ENCODE measurements at regions not wholly inside any gene's neighbourhood (a gene's known extent, or its start where the extent isn't known, plus 50 kb on each side); places are given as distances from the start of the nearest gene placed in this dataset.

DNA sequence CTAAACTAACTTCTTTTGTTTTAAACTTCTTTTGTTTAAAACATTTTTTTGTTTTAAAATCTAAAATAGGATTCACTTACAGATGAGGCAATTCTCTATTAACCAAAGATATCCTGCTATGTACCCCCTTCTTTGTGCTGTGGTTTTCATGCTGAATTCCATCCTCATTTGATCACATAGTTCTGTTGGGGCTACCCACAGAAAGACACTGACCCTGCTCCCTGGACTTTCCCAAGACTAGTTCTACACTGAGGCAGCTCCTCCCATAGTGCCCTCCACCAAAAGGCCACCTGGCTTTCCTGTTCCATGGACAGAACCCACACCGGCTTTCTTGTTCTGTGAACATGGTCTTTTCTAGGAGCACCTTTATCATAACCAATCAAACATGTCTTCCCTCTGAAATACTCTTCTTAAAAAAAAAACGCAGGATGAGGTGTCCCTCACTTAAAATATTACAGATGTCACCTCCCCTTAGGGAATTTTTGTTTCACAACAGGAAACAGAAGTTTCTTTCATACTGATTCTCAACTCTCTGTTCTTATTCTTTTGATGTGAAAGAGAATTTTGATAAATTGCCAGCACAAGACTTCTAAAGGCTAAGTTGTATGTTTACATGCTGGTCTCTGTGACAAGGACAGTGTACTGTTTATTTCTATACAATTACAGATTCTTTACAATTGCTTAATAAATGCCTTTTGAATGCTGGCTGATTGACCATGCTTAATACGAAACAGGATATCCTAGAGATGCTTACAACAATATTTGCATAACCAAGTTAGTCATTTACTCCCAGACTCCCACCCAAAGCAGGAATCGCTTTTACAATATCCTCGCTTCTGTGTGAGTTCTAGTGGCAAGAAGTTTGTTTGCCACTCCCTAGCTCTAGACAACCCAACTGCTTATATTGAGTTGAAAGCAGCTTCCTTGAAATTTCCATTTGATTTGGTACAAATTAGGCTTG is 300.4 kb downstream of the DTWD2 start:
- Histone ChIP-seq H2AFZ (no peak overlapping the region), H3K4me2 (no peak overlapping the region), H3K4me3 (no peak overlapping the region), H3K36me3 (ENCODE audit: low read depth) (no peaks in the 10 kb centered on the region), H3K27me3 (ENCODE audit: insufficient read depth, low read depth) (no peaks in the 10 kb centered on the region; the same call in 1 of the 2 replicates), H3K27ac (no peak overlapping the region), H3F3A (ENCODE audit: insufficient read depth, low read depth) (no peaks in the 10 kb centered on the region), H4K20me1 (ENCODE audit: insufficient read depth) (no peaks in the 10 kb centered on the region), H3K4me1 (replicated peaks; ENCODE audit: insufficient read depth) (no peaks in the 10 kb centered on the region), H3K79me2 (ENCODE audit: low read depth) (no peaks in the 10 kb centered on the region), H3K9me2 (ENCODE audit: insufficient read depth) (no peaks in the 10 kb centered on the region), H3K9me3 (ENCODE audit: insufficient read depth, low read depth) (no peaks in the 10 kb centered on the region)
- intact Hi-C loops (cut with micrococcal nuclease; ENCODE audit: unreplicated experiment): no loop called here
- CTCF ChIA-PET: no interaction called here
- DNase-seq: no peak
- POLR2A ChIA-PET (ENCODE audit: unreplicated experiment): no interaction called here
- BruUV-seq (replicated peaks): no TSS peak
- TF ChIP-seq, protein P1, sequence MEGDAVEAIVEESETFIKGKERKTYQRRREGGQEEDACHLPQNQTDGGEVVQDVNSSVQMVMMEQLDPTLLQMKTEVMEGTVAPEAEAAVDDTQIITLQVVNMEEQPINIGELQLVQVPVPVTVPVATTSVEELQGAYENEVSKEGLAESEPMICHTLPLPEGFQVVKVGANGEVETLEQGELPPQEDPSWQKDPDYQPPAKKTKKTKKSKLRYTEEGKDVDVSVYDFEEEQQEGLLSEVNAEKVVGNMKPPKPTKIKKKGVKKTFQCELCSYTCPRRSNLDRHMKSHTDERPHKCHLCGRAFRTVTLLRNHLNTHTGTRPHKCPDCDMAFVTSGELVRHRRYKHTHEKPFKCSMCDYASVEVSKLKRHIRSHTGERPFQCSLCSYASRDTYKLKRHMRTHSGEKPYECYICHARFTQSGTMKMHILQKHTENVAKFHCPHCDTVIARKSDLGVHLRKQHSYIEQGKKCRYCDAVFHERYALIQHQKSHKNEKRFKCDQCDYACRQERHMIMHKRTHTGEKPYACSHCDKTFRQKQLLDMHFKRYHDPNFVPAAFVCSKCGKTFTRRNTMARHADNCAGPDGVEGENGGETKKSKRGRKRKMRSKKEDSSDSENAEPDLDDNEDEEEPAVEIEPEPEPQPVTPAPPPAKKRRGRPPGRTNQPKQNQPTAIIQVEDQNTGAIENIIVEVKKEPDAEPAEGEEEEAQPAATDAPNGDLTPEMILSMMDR (conservative IDR thresholded peaks at IDR 0.05): no peak
- TF ChIP-seq EZH2 (IDR thresholded peaks at IDR 0.05; ENCODE audit: low read depth): no peak

DNA sequence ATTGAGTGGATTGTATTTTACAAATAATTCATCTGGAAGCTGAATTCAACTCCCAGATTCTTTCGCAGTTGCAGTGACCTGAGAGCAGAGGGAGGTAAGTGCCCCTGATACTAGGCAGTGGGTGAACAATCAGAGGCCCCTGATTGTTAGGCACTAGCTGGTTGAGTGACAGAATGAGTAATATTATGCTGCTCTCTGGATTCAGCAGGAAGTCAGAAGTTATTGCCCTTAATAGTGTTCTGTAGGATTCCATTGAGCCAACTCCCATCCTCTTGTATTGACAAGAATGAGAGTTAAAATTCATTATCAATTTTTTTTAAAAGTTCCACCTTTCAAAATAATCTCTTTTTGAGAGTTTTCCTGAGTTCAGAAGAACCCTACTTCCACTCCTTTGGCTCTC is 301.2 kb downstream of the DTWD2 start:
- no peaks in the 10 kb centered on the region for H4K20me1 ChIP-seq (ENCODE audit: insufficient read depth)
- H3K4me3 ChIP-seq: no peak overlapping the region
- TF ChIP-seq, protein P1 (conservative IDR thresholded peaks at IDR 0.05): no peak
- no peak for TF ChIP-seq EZH2 (IDR thresholded peaks at IDR 0.05; ENCODE audit: low read depth)
- H3K27me3 ChIP-seq (ENCODE audit: insufficient read depth, low read depth): no peaks in the 10 kb centered on the region; the same call in 1 of the 2 replicates
- BruUV-seq (replicated peaks): no TSS peak
- H3K27ac ChIP-seq: no peak overlapping the region
- H3K9me3 ChIP-seq (ENCODE audit: insufficient read depth, low read depth): no peaks in the 10 kb centered on the region
- no peaks in the 10 kb centered on the region for H3K4me1 ChIP-seq (replicated peaks; ENCODE audit: insufficient read depth)
- intact Hi-C loops (cut with micrococcal nuclease; ENCODE audit: unreplicated experiment): no loop called here
- no peak for DNase-seq
- POLR2A ChIA-PET (ENCODE audit: unreplicated experiment): no interaction called here
- CTCF ChIA-PET: no interaction called here
- no peaks in the 10 kb centered on the region for H3K79me2 ChIP-seq (ENCODE audit: low read depth)
- H3K36me3 ChIP-seq (ENCODE audit: low read depth): no peaks in the 10 kb centered on the region
- no peak overlapping the region for H2AFZ ChIP-seq
- H3K4me2 ChIP-seq: no peak overlapping the region
- no peaks in the 10 kb centered on the region for H3K9me2 ChIP-seq (ENCODE audit: insufficient read depth)
- H3F3A ChIP-seq (ENCODE audit: insufficient read depth, low read depth): no peaks in the 10 kb centered on the region

DNA sequence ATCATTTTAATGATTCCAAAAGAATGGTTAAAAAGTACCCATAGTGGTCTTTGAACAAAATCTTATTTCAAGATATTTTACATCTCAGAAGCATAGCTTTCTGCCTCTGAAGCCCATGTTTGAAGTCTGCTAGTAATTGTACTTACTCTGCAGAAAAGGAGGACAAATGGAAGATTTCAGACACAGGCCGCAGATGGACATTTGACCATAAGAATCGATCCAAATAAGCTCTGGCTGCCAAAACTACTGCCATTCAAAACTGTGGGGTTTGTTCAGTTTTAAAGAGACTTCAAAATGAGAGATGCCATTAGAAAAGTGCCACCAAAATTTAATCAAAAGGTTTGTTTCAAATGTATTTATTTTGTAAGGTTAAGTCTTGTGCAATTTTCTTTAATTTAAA is 306.7 kb downstream of the DTWD2 start:
- Histone ChIP-seq H3K27ac (no peak overlapping the region), H2AFZ (no peak overlapping the region), H4K20me1 (ENCODE audit: insufficient read depth) (no peaks in the 10 kb centered on the region), H3K27me3 (ENCODE audit: insufficient read depth, low read depth) (no peaks in the 10 kb centered on the region; the same call in 1 of the 2 replicates), H3K4me3 (no peak overlapping the region), H3K9me2 (ENCODE audit: insufficient read depth) (no peaks in the 10 kb centered on the region), H3K9me3 (ENCODE audit: insufficient read depth, low read depth) (no peaks in the 10 kb centered on the region), H3K36me3 (ENCODE audit: low read depth) (no peaks in the 10 kb centered on the region), H3F3A (ENCODE audit: insufficient read depth, low read depth) (no peaks in the 10 kb centered on the region), H3K4me2 (no peak overlapping the region), H3K4me1 (replicated peaks; ENCODE audit: insufficient read depth) (no peaks in the 10 kb centered on the region), H3K79me2 (ENCODE audit: low read depth) (no peaks in the 10 kb centered on the region)
- ChIA-PET POLR2A (ENCODE audit: unreplicated experiment) (no interaction called here), CTCF (no interaction called here)
- no TSS peak for BruUV-seq (replicated peaks)
- TF ChIP-seq, protein P1 (conservative IDR thresholded peaks at IDR 0.05): no peak
- no peak for TF ChIP-seq EZH2 (IDR thresholded peaks at IDR 0.05; ENCODE audit: low read depth)
- intact Hi-C loops (cut with micrococcal nuclease; ENCODE audit: unreplicated experiment): no loop called here
- DNase-seq: no peak
